ENCODE measurements at regions not wholly inside any gene's neighbourhood (a gene's known extent, or its start where the extent isn't known, plus 50 kb on each side); places are given as distances from the start of the nearest gene placed in this dataset.

GRCh38 chr22:27581236-27581635, 220.3 kb downstream of the MN1 start:
- no peaks in the 10 kb centered on the region for H3K36me3 ChIP-seq (ENCODE audit: insufficient read depth, low read length)
- no peak overlapping the region for H3K4me2 ChIP-seq (ENCODE audit: low read length)
- no peaks in the 10 kb centered on the region for H3K4me1 ChIP-seq (ENCODE audit: control insufficient read depth, insufficient read depth, low read length)
- no peak overlapping the region for H3K4me3 ChIP-seq (ENCODE audit: low read length)
- peaks cover 50% of the 10 kb centered on the region for H3K27me3 ChIP-seq (ENCODE audit: control insufficient read depth, insufficient read depth, low read length)
- no peak overlapping the region for H3K9ac ChIP-seq (ENCODE audit: low read depth, low read length)
- H3K9me3 ChIP-seq (replicated peaks; ENCODE audit: low read length) = no peaks in the 10 kb centered on the region

GRCh38 chr22:27581688-27582087, 219.9 kb downstream of the MN1 start:
- no peak overlapping the region for H3K9ac ChIP-seq (ENCODE audit: low read depth, low read length)
- no peak overlapping the region for H3K4me3 ChIP-seq (ENCODE audit: low read length)
- no peaks in the 10 kb centered on the region for H3K36me3 ChIP-seq (ENCODE audit: insufficient read depth, low read length)
- H3K4me1 ChIP-seq (ENCODE audit: control insufficient read depth, insufficient read depth, low read length) = no peaks in the 10 kb centered on the region
- no peak overlapping the region for H3K4me2 ChIP-seq (ENCODE audit: low read length)
- no peaks in the 10 kb centered on the region for H3K9me3 ChIP-seq (replicated peaks; ENCODE audit: low read length)
- H3K27me3 ChIP-seq (ENCODE audit: control insufficient read depth, insufficient read depth, low read length) = peaks cover 51% of the 10 kb centered on the region

GRCh38 chr22:27583856-27584255, 217.7 kb downstream of the MN1 start:
- Histone ChIP-seq H3K9ac (ENCODE audit: low read depth, low read length) (no peak overlapping the region), H3K4me3 (ENCODE audit: low read length) (no peak overlapping the region), H3K27me3 (ENCODE audit: control insufficient read depth, insufficient read depth, low read length) (peaks cover 51% of the 10 kb centered on the region), H3K4me2 (ENCODE audit: low read length) (no peak overlapping the region), H3K36me3 (ENCODE audit: insufficient read depth, low read length) (no peaks in the 10 kb centered on the region), H3K4me1 (ENCODE audit: control insufficient read depth, insufficient read depth, low read length) (no peaks in the 10 kb centered on the region), H3K9me3 (replicated peaks; ENCODE audit: low read length) (no peaks in the 10 kb centered on the region)

GRCh38 chr22:27585141-27585540, 216.4 kb downstream of the MN1 start:
- no peak overlapping the region for H3K9ac ChIP-seq (ENCODE audit: low read depth, low read length)
- no peaks in the 10 kb centered on the region for H3K9me3 ChIP-seq (replicated peaks; ENCODE audit: low read length)
- H3K4me1 ChIP-seq (ENCODE audit: control insufficient read depth, insufficient read depth, low read length) = no peaks in the 10 kb centered on the region
- H3K4me2 ChIP-seq (ENCODE audit: low read length) = no peak overlapping the region
- peaks cover 51% of the 10 kb centered on the region for H3K27me3 ChIP-seq (ENCODE audit: control insufficient read depth, insufficient read depth, low read length)
- no peaks in the 10 kb centered on the region for H3K36me3 ChIP-seq (ENCODE audit: insufficient read depth, low read length)
- H3K4me3 ChIP-seq (ENCODE audit: low read length) = no peak overlapping the region

- Histone ChIP-seq H3K9ac (ENCODE audit: low read depth, low read length) (no peak overlapping the region), H3K9me3 (replicated peaks; ENCODE audit: low read length) (no peaks in the 10 kb centered on the region), H3K4me1 (ENCODE audit: control insufficient read depth, insufficient read depth, low read length) (no peaks in the 10 kb centered on the region), H3K27me3 (ENCODE audit: control insufficient read depth, insufficient read depth, low read length) (peaks cover 55% of the 10 kb centered on the region), H3K4me2 (ENCODE audit: low read length) (no peak overlapping the region), H3K4me3 (ENCODE audit: low read length) (no peak overlapping the region), H3K36me3 (ENCODE audit: insufficient read depth, low read length) (no peaks in the 10 kb centered on the region)
Observed at GRCh38 chr22:27588268-27588667, 213.3 kb downstream of the MN1 start.

- H3K4me1 ChIP-seq (ENCODE audit: control insufficient read depth, insufficient read depth, low read length) = no peaks in the 10 kb centered on the region
- no peak overlapping the region for H3K9ac ChIP-seq (ENCODE audit: low read depth, low read length)
- no peaks in the 10 kb centered on the region for H3K9me3 ChIP-seq (replicated peaks; ENCODE audit: low read length)
- H3K4me3 ChIP-seq (ENCODE audit: low read length) = no peak overlapping the region
- no peak overlapping the region for H3K4me2 ChIP-seq (ENCODE audit: low read length)
- no peaks in the 10 kb centered on the region for H3K36me3 ChIP-seq (ENCODE audit: insufficient read depth, low read length)
- peaks cover 49% of the 10 kb centered on the region for H3K27me3 ChIP-seq (ENCODE audit: control insufficient read depth, insufficient read depth, low read length)
Observed at GRCh38 chr22:27588915-27589314, 212.6 kb downstream of the MN1 start.

GRCh38 chr22:27591060-27591459, 210.5 kb downstream of the MN1 start:
- no peak overlapping the region for H3K4me2 ChIP-seq (ENCODE audit: low read length)
- no peaks in the 10 kb centered on the region for H3K9me3 ChIP-seq (replicated peaks; ENCODE audit: low read length)
- H3K36me3 ChIP-seq (ENCODE audit: insufficient read depth, low read length) = no peaks in the 10 kb centered on the region
- peaks cover 42% of the 10 kb centered on the region for H3K27me3 ChIP-seq (ENCODE audit: control insufficient read depth, insufficient read depth, low read length)
- no peak overlapping the region for H3K9ac ChIP-seq (ENCODE audit: low read depth, low read length)
- H3K4me1 ChIP-seq (ENCODE audit: control insufficient read depth, insufficient read depth, low read length) = no peaks in the 10 kb centered on the region
- no peak overlapping the region for H3K4me3 ChIP-seq (ENCODE audit: low read length)

- Histone ChIP-seq H3K36me3 (ENCODE audit: insufficient read depth, low read length) (no peaks in the 10 kb centered on the region), H3K4me2 (ENCODE audit: low read length) (no peak overlapping the region), H3K4me3 (ENCODE audit: low read length) (no peak overlapping the region), H3K9me3 (replicated peaks; ENCODE audit: low read length) (no peaks in the 10 kb centered on the region), H3K27me3 (ENCODE audit: control insufficient read depth, insufficient read depth, low read length) (peaks cover 33% of the 10 kb centered on the region), H3K9ac (ENCODE audit: low read depth, low read length) (no peak overlapping the region), H3K4me1 (ENCODE audit: control insufficient read depth, insufficient read depth, low read length) (no peaks in the 10 kb centered on the region)
Observed at GRCh38 chr22:27593378-27593777, 208.2 kb downstream of the MN1 start.

- Histone ChIP-seq H3K4me1 (ENCODE audit: control insufficient read depth, insufficient read depth, low read length) (no peaks in the 10 kb centered on the region), H3K4me3 (ENCODE audit: low read length) (no peak overlapping the region), H3K9me3 (replicated peaks; ENCODE audit: low read length) (no peaks in the 10 kb centered on the region), H3K9ac (ENCODE audit: low read depth, low read length) (no peak overlapping the region), H3K4me2 (ENCODE audit: low read length) (no peak overlapping the region), H3K36me3 (ENCODE audit: insufficient read depth, low read length) (no peaks in the 10 kb centered on the region), H3K27me3 (ENCODE audit: control insufficient read depth, insufficient read depth, low read length) (peaks cover 35% of the 10 kb centered on the region)
Observed at GRCh38 chr22:27594020-27594419, 207.5 kb downstream of the MN1 start.

GRCh38 chr22:27594474-27595134, 207.0 kb downstream of the MN1 start:
- H3K4me2 ChIP-seq (ENCODE audit: low read length) = no peak overlapping the region

GRCh38 chr22:27596133-27596870, 205.3 kb downstream of the MN1 start:
- no peaks in the 10 kb centered on the region for H3K9me3 ChIP-seq (replicated peaks; ENCODE audit: low read length)
- H3K27me3 ChIP-seq (ENCODE audit: control insufficient read depth, insufficient read depth, low read length) = peaks cover 26% of the 10 kb centered on the region
- H3K36me3 ChIP-seq (ENCODE audit: insufficient read depth, low read length) = no peaks in the 10 kb centered on the region
- H3K4me3 ChIP-seq (ENCODE audit: low read length) = no peak overlapping the region
- no peaks in the 10 kb centered on the region for H3K4me1 ChIP-seq (ENCODE audit: control insufficient read depth, insufficient read depth, low read length)
- H3K4me2 ChIP-seq (ENCODE audit: low read length) = no peak overlapping the region
- H3K9ac ChIP-seq (ENCODE audit: low read depth, low read length) = no peak overlapping the region

More at GRCh38 chr22:27594474-27595134, 207.0 kb downstream of the MN1 start:
- Histone ChIP-seq H3K36me3 (ENCODE audit: insufficient read depth, low read length) (no peaks in the 10 kb centered on the region), H3K9ac (ENCODE audit: low read depth, low read length) (no peak overlapping the region), H3K4me3 (ENCODE audit: low read length) (no peak overlapping the region), H3K9me3 (replicated peaks; ENCODE audit: low read length) (no peaks in the 10 kb centered on the region), H3K27me3 (ENCODE audit: control insufficient read depth, insufficient read depth, low read length) (peaks cover 33% of the 10 kb centered on the region), H3K4me1 (ENCODE audit: control insufficient read depth, insufficient read depth, low read length) (no peaks in the 10 kb centered on the region)

Measured in skeletal muscle satellite cell (primary cell).